ENCODE measurements at regions not wholly inside any gene's neighbourhood (a gene's known extent, or its start where the extent isn't known, plus 50 kb on each side); places are given as distances from the start of the nearest gene placed in this dataset.
"Not testable (repeated sequence)": the region's sequence is repeated elsewhere in the genome, so short reads cannot be mapped to it uniquely, and the experiment has no call there.

GRCh38 chr12:111154147-111154834, 214.6 kb downstream of the PHETA1 start:
- DNase-seq (no peak), ATAC-seq (no peak)

- DNase-seq, result no peak
- no peak for ATAC-seq
These were observed 216.3 kb downstream of the PHETA1 start for GRCh38 chr12:111152561-111152960.

GRCh38 chr12:111150921-111151840, 217.7 kb downstream of the PHETA1 start:
- DNase-seq (no peak), ATAC-seq (no peak)

- ATAC-seq (no peak), DNase-seq (no peak)
These were observed 218.5 kb downstream of the PHETA1 start for GRCh38 chr12:111150360-111150759.

GRCh38 chr12:111149299-111149698, 219.6 kb downstream of the PHETA1 start:
- no peak for ATAC-seq

GRCh38 chr12:111148005-111148404, 220.9 kb downstream of the PHETA1 start:
- ATAC-seq, result no peak
- no peak for DNase-seq

More at GRCh38 chr12:111149299-111149698, 219.6 kb downstream of the PHETA1 start:
- no peak for DNase-seq

- DNase-seq (no peak), ATAC-seq (no peak)
These were observed 222.9 kb upstream of the MYL2 start for GRCh38 chr12:111143271-111143670.

- ATAC-seq, result no peak
- DNase-seq, result no peak
These were observed 220.8 kb upstream of the MYL2 start for GRCh38 chr12:111141205-111141604.

- ATAC-seq, result no peak
These were observed 217.6 kb upstream of the MYL2 start for GRCh38 chr12:111138016-111138415.

GRCh38 chr12:111135293-111135832, 215.0 kb upstream of the MYL2 start:
- ATAC-seq (no peak), DNase-seq (no peak)

More at GRCh38 chr12:111138016-111138415, 217.6 kb upstream of the MYL2 start:
- no peak for DNase-seq

GRCh38 chr12:111130336-111130735, 210.0 kb upstream of the MYL2 start:
- no peak for DNase-seq
- ATAC-seq, result no peak

- no peak for DNase-seq
These were observed 208.9 kb upstream of the MYL2 start for GRCh38 chr12:111129149-111129767.

GRCh38 chr12:111126331-111126730, 206.0 kb upstream of the MYL2 start:
- ATAC-seq, result no peak
- DNase-seq, result no peak

More at GRCh38 chr12:111129149-111129767, 208.9 kb upstream of the MYL2 start:
- ATAC-seq, result no peak

- DNase-seq, result no peak
These were observed 203.8 kb upstream of the MYL2 start for GRCh38 chr12:111124183-111124582.

GRCh38 chr12:111123390-111123789, 203.0 kb upstream of the MYL2 start:
- DNase-seq (no peak), ATAC-seq (no peak)

More at GRCh38 chr12:111124183-111124582, 203.8 kb upstream of the MYL2 start:
- ATAC-seq, result no peak

- DNase-seq (no peak), ATAC-seq (no peak)
These were observed 202.1 kb upstream of the MYL2 start for GRCh38 chr12:111122458-111122878.

GRCh38 chr12:111121840-111122239, 201.5 kb upstream of the MYL2 start:
- DNase-seq (no peak), ATAC-seq (no peak)

- DNase-seq, result no peak
These were observed 200.2 kb upstream of the MYL2 start for GRCh38 chr12:111120578-111120977.

GRCh38 chr12:111117017-111117416, 196.6 kb upstream of the MYL2 start:
- DNase-seq, result no peak

More at GRCh38 chr12:111120578-111120977, 200.2 kb upstream of the MYL2 start:
- ATAC-seq, result no peak

GRCh38 chr12:111113313-111113712, 192.9 kb upstream of the MYL2 start:
- DNase-seq, ATAC-seq: not testable (repeated sequence)

More at GRCh38 chr12:111117017-111117416, 196.6 kb upstream of the MYL2 start:
- no peak for ATAC-seq

- ATAC-seq (no peak), DNase-seq (no peak)
These were observed 192.1 kb upstream of the MYL2 start for GRCh38 chr12:111112311-111113098.
